ENCODE measurements at regions not wholly inside any gene's neighbourhood (a gene's known extent, or its start where the extent isn't known, plus 50 kb on each side); places are given as distances from the start of the nearest gene placed in this dataset.

DNA sequence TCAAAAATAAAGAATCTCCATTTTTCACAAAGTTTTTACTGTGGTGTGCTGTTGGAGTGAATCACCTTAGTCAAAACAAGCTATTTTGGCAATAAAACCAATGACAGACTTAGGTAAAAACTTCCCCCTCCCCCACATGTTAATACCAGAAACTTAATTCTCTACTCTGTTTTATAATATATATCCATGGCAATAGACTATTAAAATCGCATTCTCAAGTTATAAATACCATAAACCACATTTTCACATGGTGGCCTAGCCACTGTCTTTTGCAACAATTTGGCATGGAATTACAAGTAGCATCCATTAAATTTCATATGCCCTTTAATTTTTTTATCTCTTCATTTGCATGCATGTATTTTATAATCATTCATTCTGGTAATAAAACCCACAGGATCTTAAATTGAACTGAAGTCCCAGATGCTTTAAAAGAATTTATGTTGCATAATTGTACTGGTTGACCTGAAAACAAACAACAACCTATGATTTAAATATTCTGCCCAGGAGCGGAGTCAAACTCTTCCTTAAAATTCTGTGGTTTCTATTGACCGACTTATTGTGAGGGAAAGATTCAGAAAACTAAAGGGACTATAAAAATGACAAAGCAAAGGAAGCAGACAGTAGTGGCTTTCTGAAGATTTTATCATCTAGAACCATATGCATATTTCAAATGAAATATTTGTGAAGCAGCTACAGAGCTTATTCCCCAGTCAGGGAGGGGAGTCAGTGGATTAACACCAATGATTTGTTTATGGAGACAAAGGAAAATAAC is 229.0 kb upstream of the TBL1XR1 start:
- TF ChIP-seq, protein P1, sequence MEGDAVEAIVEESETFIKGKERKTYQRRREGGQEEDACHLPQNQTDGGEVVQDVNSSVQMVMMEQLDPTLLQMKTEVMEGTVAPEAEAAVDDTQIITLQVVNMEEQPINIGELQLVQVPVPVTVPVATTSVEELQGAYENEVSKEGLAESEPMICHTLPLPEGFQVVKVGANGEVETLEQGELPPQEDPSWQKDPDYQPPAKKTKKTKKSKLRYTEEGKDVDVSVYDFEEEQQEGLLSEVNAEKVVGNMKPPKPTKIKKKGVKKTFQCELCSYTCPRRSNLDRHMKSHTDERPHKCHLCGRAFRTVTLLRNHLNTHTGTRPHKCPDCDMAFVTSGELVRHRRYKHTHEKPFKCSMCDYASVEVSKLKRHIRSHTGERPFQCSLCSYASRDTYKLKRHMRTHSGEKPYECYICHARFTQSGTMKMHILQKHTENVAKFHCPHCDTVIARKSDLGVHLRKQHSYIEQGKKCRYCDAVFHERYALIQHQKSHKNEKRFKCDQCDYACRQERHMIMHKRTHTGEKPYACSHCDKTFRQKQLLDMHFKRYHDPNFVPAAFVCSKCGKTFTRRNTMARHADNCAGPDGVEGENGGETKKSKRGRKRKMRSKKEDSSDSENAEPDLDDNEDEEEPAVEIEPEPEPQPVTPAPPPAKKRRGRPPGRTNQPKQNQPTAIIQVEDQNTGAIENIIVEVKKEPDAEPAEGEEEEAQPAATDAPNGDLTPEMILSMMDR (IDR thresholded peaks at IDR 0.05 in 4 of 5, conservative IDR thresholded peaks at IDR 0.05 in 1 of 5), result no peak
- no peak for TF ChIP-seq POLR2A (IDR thresholded peaks at IDR 0.05)
